Spleen (tissue), 7 donors: ENCODE measurements at regions not wholly inside any gene's neighbourhood (a gene's known extent, or its start where the extent isn't known, plus 50 kb on each side); places are given as distances from the start of the nearest gene placed in this dataset.

ENCODE experiments used
- POLR2AphosphoS5 ChIP-seq, 3 donors: sonication (generic); formaldehyde crosslinking; IDR thresholded peaks; one replicate each; pipeline ENCODE4 v1.5.1; 2017; ENCODE audit warnings: antibody characterized with exemption in 3 of 3
- TF ChIP-seq, protein P1 (sequence below), 11 experiments: fragments of 200-600 bp in 7 of 11; fragments of 450-650 bp in 4 of 11; sonication (generic) in 4 of 11; IDR thresholded peaks in 8 of 11; conservative IDR thresholded peaks in 3 of 11; 1 replicate in 7 of 11; 2 replicates in 4 of 11; pipeline versions ENCODE4 v1.4.0 to v1.8.0; 2016 to 2021; ENCODE audit warnings: antibody characterized with exemption in 11 of 11, inconsistent platforms in 4 of 11, mild to moderate bottlenecking in 1 of 11
- donor health status: DM: no; HTN: no; CAD: no; lungs with moderate emphysema.
- donor health status: DM: no; HTN: no; CAD: no.
- donor health status: DM: no; HTN: no; CAD: no.

DNA sequence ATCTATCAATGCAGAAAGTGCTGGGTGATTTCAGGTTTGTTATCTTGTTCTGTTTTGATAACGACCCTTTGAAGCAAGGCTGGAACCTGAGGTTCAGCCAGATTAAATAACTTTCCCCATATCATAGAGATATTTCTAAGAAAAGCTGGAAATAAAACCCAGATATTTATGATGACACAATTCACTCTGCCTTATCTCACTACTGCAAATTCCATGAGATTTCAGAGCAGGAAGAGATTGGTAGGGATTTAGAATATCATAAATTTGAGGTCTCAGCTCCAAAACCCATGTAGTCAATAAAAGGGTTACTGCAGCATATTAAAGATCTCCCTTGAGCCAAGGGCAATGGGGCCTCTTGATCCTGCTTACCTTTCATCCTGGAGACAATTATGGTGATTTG, 692.5 kb upstream of the IGFBP3 start:
- TF ChIP-seq, protein P1, sequence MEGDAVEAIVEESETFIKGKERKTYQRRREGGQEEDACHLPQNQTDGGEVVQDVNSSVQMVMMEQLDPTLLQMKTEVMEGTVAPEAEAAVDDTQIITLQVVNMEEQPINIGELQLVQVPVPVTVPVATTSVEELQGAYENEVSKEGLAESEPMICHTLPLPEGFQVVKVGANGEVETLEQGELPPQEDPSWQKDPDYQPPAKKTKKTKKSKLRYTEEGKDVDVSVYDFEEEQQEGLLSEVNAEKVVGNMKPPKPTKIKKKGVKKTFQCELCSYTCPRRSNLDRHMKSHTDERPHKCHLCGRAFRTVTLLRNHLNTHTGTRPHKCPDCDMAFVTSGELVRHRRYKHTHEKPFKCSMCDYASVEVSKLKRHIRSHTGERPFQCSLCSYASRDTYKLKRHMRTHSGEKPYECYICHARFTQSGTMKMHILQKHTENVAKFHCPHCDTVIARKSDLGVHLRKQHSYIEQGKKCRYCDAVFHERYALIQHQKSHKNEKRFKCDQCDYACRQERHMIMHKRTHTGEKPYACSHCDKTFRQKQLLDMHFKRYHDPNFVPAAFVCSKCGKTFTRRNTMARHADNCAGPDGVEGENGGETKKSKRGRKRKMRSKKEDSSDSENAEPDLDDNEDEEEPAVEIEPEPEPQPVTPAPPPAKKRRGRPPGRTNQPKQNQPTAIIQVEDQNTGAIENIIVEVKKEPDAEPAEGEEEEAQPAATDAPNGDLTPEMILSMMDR (IDR thresholded peaks at IDR 0.05 in 8 of 11, conservative IDR thresholded peaks at IDR 0.05 in 3 of 11), result no peak
- no peak for TF ChIP-seq POLR2AphosphoS5 (IDR thresholded peaks at IDR 0.05)
